Suppressor macrophage treated with lipopolysaccharide for 1 hour (primary cell): ENCODE measurements at regions not wholly inside any gene's neighbourhood (a gene's known extent, or its start where the extent isn't known, plus 50 kb on each side); places are given as distances from the start of the nearest gene placed in this dataset.
"Not testable (repeated sequence)": the region's sequence is repeated elsewhere in the genome, so short reads cannot be mapped to it uniquely, and the experiment has no call there.

Experiments used
- DNase-seq, 3 donors: peaks; one replicate each; pipeline ENCODE4 v3.0.0-alpha.2; 2020 to 2022

DNA sequence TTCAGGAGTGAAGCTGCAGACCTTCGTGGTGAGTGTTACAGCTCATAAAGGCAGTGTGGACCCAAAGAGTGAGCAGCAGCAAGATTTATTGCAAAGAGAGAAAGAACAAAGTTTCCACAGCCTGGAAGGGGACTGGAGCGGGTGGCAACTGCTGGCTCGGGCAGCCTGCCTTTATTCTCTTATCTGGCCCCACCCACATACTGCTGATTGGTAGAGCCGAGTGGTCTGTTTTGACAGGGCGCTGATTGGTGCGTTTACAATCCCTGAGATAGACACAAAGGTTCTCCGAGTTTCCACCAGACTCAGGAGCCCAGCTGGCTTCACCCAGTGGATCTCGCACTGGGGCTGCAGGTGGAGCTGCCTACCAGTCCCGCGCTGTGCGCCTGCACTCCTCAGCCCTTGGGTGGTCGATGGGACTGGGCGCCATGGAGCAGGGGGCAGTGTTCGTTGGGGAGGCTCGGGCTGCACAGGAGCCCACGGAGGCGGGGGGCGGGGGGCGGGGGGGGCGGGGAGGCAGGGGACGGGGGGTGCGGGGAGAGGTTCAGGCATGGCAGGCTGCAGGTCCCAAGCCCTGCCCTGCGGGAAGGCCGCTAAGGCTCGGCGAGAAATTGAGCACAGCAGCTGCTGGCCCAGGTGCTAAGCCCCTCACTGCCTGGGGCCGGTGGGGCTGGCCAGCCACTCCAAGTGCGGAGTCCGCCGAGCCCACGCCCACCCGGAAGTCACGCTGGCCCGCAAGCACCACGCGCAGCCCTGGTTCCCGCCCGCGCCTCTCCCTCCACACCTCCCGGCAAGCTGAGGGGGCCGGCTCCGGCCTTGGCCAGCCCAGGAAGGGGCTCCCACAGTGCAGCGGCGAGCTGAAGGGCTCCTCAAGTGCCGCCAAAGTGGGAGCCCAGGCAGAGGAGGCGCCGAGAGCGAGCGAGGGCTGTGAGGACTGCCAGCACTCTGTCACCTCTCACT is 59.9 kb upstream of the EN2 start:
- DNase-seq, result not testable (repeated sequence)

DNA sequence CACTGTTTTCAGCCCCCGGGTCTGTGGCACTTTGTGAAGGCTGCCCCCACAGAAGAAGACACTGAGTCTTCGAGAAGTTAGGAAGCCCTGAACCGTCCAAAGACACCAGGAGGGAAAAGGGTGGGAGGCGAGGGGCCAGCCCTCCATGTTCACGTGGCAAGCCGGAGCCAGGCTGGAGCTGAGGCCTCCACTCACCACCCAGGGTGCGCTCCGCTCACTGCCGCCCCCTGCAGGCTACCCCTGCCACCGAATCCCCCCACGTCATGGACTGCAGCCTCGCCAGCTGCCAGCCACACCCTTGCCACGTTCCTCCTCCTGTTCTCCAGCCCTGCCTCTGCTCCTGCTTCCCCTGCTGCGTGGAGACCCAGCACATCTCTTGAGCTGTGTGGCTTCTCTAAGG is 59.0 kb upstream of the EN2 start:
- peak in 2 of 3 donors; percentile 8 to 31 for DNase-seq

DNA sequence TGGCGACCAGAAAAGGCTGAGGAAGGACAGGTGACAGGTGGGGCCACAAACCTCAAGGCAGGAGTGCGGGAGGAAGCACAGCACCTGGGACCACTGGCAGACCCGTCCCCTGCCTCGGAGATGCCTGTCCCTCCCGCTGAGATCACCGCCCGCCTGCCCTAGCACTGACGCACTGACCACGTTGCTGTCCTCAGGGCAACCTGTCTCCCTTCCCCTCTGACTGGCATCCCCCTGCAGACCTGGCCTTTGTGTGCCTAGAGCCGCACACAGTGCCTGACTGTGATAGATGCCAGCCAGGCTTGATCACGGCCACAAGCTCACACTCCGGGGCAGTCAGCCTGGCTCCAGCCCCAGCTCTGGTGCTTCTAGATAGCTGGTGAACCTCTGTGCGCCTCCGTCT is 58.4 kb upstream of the EN2 start:
- no peak for DNase-seq

DNA sequence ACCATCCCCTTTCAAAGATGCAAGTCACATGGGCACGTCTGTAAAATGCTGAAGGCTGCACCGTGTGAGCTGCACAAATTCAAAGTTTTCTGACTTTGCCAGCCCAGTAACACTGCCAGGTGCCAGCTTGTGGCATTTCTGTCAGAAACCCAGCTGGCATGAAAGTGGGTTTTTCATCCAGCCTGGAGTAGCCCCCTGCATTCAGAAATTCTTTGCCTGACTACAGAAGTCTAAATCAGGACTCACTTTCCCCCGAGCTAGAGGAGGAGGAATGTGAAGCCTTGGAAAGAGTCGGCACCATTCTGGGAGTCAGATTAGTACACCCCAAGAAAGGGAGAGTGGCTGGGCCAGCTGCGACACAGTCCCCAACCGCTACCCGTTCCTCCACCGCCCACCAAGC is 56.7 kb upstream of the EN2 start:
- no peak for DNase-seq

DNA sequence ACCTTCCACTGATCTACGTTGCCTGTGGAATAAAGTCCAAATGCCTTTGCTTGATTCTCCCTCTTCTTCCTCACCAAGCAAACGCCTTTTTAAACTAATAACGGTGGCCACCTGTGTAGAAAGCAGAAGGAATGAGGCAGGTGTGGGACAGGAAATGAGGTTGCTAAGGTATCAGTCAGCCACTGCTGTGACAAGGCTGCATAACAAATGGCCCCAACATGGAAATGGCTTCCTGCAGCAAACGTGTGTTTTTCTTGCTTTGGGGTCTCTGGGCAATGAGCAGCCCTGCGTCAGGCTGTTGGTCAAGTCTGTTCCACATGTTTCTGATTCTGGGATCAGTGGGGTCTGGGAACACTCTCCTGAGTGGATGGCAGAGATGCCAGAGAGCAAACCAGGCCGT is 56.0 kb upstream of the EN2 start:
- no peak for DNase-seq

DNA sequence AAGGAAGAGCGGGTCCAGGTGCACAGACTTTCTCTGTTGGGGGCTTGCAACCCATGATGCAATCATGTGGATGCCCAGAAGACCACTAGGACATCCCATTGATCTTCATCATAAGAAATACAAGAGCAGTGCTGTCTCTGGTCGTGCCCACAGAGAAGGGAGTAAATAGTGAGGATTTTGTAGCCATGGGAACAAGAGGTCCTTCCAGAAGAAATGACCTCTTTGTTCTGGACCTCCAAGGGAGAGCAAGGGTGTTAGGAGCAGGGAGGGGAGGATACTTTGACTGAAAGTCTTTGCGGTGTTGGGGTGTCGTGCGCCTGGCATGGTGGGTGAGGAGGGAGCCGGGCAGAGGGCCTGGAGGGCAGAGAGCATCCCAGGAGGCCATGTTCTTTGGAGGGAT is 55.0 kb upstream of the EN2 start:
- DNase-seq, result no peak

DNA sequence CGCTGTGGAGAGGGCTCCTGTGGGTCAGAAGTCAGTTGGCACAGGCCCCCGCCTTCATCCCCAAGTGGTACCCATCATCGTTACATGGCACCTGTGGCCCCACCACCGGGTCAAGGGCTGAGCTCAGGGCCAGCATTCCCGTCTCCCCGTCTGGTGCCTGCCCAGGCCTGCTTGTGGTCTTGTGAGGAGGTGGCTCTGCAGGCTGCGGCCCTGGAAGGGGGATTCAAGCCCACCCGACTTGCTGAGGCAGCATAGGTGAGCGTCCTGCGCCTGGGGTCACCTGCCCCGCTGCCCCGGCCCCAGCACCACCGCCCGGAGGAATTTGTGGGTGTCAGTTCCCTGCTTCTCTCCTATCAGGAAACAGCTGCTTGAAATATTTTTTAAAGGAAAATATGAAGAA is 53.0 kb upstream of the EN2 start:
- no peak for DNase-seq

DNA sequence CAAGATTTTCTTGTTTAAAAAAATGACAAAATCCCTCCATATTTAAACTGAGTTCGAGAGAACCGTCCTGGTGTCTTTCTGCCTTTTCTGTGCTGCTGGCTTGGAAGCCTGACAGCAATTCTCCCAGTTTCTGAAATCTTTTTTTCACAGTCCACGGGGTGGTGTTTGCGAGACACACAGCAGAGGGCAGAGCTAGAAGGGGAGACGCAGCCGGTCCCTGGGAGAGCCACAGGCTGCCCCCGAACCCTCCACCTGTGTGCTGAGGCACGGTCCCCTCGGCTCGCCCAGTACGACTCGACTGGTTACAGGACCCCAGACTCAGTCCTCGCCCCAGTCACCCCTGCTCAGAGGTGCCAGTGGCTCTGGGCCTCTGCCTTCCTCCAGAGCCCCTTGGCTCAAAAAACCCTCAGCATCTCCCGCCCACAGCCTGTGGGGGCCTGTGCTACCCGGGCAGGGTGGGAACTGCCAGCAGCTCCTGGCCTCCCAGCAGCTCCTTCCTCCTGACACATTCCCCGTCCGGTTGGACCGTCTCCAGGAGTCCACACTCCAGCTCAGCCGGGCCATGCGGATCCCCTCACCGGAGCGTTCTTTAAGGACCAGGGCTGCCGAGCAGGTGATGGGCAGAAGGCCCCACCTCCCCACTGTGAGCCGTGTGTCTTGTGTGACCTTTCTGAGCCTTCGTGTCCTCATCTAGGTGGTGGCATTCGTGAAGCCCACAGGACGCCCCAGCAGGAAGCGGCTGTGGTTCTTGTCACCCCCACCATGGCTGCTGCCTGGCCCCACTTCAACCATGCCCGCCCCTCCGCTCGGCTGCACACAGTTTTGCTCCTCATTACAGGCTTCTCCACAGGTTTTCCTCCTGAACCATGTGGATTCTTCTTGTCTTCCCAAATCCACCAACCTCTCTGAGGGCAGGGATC is 52.3 kb upstream of the EN2 start:
- no peak for DNase-seq

DNA sequence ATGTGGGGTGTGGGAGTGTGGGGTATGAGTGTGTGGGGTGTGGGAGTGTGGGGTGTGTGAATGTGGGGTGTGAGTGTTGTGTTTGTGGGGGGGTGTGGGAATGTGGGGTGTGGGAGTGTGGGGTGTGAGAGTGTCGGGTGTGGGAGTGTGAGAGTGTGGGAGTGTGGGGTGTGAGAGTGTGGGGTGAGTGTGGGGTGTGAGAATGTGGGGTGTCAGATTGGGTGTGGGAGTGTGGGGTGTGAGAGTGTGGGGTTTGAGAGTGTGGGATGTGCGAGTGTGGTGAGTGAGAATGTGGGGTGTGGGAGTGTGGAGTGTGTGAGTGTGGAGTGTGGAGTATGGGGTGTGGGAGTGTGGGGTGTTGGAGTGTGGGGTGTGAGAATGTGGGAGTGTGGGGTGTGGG is 50.1 kb upstream of the EN2 start:
- DNase-seq, result no peak
